ENCODE measurements at regions not wholly inside any gene's neighbourhood (a gene's known extent, or its start where the extent isn't known, plus 50 kb on each side); places are given as distances from the start of the nearest gene placed in this dataset.

DNA sequence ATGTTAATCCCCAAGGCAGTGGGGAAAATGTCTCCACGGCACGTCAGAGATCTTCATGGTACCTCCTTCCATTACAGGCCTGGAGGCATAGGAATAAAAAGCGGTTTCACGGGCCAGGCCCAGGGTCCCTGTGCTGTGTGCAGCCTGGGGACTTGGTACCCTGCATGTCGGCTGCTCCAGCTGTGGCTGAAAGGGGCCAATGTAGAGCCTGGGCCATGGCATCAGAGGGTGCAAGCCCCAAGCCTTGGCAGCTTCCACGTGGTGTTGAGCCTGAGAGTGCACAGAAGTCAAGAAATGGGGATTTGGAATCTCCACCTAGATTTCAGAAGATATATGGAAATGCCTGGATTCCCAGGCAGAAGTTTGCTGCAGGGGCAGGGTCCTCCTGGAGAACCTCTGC lies 508.9 kb upstream of the COX7C start:
- TF ChIP-seq, protein P1, sequence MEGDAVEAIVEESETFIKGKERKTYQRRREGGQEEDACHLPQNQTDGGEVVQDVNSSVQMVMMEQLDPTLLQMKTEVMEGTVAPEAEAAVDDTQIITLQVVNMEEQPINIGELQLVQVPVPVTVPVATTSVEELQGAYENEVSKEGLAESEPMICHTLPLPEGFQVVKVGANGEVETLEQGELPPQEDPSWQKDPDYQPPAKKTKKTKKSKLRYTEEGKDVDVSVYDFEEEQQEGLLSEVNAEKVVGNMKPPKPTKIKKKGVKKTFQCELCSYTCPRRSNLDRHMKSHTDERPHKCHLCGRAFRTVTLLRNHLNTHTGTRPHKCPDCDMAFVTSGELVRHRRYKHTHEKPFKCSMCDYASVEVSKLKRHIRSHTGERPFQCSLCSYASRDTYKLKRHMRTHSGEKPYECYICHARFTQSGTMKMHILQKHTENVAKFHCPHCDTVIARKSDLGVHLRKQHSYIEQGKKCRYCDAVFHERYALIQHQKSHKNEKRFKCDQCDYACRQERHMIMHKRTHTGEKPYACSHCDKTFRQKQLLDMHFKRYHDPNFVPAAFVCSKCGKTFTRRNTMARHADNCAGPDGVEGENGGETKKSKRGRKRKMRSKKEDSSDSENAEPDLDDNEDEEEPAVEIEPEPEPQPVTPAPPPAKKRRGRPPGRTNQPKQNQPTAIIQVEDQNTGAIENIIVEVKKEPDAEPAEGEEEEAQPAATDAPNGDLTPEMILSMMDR (conservative IDR thresholded peaks at IDR 0.05) = no peak
- no peak for TF ChIP-seq EZH2 (IDR thresholded peaks at IDR 0.05; ENCODE audit: low read depth)
